GM18909 (cell line): ENCODE measurements at regions not wholly inside any gene's neighbourhood (a gene's known extent, or its start where the extent isn't known, plus 50 kb on each side); places are given as distances from the start of the nearest gene placed in this dataset.

Source experiments
- ATAC-seq: cut with Tn5 transposase; IDR thresholded peaks from one replicate; pipeline ENCODE4 v1.9.1; 2021; ENCODE audit warnings: mild to moderate bottlenecking; ENCODE audit not compliant: unreplicated experiment, poor library complexity

DNA sequence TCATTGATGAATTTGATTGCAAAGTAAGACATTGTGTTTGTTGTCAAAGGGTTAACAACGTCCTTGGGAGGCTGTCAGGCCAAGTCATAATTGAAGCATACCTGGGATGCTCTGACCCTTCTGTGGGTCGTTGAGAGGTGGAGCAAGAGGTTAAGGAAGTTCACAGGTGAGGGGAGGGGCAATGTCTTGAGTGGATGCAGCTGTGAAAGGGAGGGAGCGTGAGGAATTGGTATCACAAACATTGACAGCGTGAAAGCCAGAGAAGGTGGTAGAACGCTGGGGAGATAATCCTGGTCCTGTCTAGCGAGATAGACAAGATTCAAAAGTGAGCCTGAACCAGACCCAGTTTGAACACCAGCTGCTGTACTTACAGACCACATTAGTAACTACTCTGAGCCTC is 79.4 kb downstream of the HES1 start:
- ATAC-seq, result no peak

DNA sequence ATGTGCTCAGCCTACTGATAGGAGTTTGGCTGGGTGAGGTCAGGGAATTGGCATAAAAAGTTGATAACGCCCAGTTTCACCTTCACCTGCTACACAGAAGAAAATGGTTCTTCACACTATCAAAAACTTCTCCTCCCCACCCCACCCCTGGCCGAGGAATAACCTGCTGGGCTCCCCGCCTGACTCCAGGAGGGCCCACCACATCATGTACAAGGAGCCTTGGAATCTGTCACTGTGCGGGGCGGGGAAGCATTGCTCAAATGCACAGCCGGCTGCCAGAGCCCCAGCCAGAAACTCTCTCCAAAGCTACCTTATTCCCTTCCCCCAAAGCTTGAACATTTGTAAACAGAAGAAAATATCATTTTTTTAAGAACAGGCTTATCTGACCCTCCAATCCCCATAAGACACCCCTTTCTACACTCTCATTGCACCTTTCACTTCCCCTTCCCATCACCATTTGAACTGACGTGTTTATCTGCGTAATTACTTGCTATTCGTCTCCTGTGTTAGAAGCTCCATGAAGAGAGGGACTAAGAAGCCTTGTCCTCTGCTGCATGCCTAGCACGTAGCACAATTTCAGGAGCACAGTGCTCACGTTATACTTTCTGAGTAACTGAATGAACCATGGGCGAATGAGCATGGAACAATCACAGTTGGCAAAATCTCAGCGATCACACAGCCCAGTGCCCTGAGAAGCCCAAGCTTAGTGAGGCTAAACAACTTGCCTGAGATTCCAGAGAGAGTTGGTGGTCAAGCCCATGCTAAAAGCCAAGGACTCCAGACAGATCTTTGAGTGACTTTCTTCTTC is 82.9 kb downstream of the HES1 start:
- ATAC-seq, result no peak

DNA sequence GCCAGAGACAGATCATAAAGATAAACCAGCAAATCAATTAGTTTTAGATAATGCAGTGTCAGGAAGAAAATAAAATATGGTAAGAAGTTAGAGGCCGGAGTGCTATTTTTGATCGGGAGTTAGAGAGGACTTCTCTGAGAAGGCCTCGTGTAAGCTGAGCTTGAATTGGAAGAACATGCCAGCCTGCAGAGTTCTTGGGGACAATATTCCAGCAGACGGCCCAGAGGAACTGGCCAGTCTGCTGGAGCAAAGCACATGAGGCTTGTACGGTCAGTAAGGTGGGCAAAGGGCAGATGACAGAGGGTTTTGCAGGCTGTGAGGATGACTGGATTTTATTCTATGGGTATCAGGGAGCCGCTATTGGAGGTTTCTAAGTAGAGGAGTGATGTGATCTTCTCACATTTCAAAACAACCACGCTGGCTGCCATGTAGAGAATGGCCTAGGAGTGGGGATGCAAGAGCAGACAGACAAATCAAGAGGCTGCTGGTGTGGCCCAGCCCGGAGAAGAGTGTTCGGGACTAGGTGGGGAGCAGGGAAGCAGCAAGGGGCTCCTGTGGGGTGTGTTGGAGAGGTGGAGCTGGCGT is 84.0 kb downstream of the HES1 start:
- no peak for ATAC-seq

DNA sequence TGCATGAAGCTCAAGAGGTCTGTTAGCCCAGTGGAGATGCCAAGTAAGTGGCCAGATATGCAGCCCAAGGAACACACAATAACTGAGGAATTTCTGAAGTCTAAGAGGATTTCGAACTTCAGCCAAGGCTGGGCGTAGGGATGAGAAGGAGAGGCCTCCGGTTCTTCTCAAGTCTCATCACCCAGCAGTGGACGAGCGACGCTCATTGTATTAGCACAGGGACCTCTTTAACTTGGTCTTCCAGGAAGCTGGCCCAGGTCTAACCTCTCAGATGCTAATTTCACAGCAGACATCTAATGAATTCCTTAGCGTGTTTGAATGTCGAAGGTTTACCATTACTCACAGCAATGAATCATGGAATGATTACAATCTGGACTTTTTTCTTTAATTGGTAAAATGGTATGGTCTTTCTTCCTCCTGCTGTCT is 85.0 kb downstream of the HES1 start:
- ATAC-seq, result no peak

DNA sequence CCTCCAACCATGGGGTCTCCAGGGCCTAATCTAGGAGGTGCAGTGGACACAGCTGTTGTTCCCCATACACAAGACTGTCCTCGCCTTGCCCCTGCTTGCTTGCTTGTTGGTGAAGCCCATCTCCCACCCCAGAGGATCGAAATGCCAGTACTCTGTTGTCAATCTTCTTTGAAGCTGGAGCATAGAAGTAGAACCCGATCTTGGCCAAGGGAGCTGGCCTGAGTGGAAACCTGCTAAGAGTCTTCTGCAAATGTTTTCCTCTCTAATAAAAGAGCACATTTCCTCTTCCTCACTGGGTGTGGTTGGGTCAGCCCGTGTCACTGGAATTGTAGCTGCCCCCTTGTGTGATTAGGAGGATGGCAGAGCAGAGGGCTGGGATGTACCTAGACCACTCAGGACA is 85.4 kb downstream of the HES1 start:
- no peak for ATAC-seq

DNA sequence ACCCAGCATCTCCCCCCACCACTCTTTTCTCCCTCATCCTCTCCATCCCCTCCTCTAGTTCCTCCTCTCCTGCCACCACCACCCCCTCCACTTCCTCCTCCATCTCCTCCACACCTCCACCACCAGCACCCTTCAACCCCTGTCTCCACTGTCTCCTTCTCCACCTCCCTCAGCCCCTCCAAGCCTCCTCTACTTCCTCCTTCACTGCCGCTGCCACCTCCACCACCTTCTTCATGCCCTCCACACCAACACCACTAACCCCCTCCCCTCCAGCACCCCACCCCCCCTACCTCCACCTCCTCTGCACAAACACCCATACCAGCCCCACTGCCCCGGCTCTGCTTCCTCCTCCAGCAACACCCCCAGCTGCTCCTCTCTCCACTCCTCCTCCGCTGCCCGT is 88.0 kb downstream of the HES1 start:
- ATAC-seq, result no peak

DNA sequence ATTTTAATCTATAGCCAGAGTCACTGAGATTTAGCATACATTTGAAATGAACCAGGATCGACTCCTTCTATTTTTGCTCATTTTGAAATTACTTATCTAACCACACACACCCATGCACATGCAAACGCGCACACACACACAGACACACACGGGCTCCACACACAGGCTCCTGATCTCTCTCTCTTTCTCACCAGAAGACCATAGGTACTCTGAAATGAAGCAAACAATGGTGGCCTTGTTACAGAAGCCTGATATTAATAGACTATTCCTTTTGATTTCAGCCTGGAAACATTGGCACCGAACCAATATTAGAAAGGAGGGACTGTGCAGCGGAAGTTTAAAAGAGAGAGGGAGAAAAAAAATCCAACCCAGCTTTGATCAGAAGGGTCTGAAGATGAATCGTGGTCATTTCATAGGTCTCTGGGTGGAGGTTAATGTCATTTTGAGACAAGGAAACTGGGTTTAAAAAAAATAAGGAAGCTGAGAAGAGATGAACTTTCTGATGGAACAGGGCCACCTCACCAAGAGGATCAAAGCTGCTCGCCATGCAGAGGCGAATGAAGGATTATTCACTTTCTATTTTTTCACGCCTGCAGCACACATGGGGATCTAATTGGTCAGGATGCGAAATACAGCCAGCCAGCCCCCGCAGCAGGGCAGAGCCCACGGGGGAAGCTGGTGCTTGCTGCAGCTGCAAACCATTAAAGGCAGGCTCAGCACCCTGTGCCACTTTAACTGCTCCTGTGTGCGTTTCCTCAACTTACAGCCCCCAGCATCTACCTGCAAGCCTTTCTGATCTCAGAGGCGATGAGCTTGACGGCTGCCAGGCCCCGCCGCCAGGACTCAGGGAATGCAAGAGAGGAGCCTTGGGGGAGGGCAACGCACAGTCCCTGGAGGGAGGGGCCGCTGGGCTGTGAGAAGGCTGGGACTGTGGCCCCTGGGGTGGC is 88.8 kb downstream of the HES1 start:
- ATAC-seq, result no peak

DNA sequence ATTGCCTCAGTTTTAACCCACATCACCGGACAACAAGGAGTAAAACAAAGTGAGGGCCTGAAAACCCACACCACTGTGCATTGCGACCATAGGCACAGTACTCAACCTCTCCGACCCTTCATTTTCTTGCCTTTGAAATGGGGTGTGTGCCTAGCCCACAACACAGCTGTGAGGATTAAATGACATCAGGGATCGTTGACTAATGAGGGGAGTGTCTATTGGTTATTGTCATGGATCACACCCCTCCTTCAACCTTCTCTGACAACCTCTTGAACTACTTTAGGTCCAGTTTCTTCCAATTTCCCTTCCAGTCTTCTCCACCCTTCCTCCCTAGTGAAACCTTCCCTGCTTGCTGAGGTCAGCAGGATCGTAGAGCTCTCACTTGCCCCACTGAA is 89.5 kb downstream of the HES1 start:
- ATAC-seq, result no peak

DNA sequence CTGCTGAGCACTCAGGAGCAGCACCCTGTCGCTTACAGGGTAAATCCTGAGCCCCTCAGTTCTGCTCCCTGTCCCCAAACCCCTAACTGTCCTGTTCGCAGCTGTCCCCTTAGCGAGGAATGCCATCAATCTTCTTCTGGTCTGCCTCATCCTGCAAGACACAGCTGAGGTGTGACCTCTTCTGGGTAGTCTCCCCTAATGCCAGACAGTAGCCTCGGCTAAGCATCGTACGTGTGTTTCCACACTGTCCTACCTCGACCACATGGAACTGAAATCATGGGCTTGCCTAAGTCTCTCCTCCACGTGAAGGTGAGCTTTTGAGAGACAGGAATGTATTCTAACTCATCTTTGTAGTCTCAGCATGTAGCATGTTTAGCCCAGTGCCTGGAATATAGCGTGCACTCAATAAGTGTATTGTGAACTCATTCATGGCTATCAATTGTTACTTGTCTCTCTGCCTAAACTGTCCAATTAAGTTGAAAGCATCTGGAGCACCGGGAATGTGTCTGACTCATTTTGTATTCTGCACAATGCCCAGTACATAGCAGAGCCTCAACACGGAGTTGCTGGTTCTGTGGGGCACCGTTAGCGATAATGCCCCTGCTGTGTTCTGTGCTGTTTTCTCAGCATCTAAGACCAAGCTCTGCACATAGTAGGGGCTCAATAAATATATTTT is 90.2 kb downstream of the HES1 start:
- ATAC-seq, result no peak

DNA sequence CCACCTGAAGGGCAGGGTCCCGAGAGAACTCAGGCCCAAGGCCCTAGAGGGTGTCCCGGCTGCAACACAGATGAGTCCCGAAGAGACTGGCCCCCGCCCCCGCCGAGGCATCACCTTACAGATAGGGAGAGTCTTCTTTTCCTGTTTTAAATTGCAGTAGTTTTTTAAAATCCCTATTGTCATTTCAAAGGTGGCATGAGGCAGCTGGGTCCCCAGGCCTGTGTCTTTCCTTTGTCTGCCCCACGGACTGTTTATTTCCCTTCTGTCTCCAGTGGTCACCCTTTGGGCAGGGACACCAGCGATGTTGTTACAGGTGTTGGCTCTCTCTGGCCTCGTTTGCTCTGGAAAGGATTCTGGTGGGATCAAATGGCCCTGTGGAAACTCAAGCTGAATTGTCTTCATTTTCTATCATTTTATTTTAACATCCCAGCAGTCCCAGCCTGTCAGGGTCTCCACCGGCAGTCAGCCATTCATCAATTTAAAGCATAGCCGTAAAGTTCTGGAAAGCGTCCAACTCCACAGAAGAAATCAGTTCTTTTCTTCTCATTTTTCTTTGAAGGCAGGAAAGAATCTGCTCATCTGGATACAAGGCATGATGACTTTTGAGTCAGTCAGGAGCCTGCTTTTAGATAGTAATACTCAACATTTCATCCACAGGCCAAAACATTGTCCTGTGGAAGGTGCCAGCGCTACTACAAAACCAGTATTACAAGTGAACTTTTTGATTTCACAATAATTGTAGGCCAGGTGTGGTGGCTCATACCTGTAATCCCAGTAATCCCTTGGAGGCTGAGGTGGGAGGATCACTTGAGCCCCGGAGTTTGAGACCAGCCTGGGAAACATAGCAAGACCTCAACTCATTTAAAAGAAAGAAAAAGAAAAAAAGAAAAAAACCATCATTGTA is 96.2 kb downstream of the HES1 start:
- ATAC-seq, result no peak

DNA sequence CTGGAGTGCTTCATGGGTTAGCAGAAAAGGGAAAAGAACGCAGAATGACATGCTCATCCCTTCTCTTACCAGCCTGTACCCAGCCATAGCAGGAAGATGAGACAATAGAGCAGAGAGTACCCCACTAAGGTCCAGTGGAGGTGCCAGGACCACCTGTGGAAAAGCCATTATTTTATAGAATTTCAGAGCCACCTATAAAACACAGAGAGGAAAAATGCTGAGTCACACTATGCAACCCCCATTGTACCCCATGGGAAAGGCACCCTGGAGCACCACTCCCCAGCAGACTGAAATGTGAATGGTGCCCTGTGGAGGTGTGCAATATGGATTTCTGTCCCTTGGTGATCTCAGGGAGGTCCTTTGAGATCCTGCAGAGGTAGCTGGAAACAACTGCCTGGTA is 97.2 kb downstream of the HES1 start:
- no peak for ATAC-seq

DNA sequence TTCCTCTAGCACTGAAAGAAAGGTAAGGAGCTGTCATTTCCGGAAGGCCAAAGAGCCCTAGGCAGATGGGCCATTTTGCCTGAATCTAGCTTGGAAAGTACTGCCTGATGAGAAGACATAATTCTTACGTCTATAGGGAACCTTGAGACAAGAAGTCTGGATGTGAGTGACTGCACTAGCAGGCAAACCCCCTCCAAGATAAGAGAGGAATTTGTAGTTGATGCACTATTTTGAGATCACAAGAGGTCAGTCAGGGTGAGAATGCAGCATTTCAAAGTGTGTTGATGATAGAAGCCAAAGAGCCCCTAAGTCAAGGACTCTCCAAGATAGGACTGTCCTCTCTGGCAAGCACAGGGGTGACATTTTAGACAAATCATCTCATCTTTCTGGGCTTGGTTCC is 99.2 kb downstream of the HES1 start:
- no peak for ATAC-seq

DNA sequence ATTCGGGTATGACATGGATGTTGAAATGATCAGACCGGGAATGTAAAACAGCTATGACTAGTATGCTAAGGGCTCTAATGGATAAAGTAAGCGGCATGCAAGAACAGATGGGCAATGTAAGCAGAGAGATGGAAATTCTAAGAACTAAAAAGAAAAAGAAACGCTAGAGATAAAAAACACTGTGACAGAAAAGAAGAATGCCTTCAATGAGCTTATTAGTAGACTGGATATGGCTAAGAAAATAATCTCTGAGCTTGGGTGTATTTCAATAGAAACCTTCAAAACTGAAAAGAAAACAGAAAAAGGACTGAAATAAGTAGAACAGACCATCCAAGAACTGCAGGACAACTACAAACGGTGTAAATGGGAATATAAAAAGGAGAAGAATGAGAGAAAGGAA is 101.2 kb downstream of the HES1 start:
- no peak for ATAC-seq

DNA sequence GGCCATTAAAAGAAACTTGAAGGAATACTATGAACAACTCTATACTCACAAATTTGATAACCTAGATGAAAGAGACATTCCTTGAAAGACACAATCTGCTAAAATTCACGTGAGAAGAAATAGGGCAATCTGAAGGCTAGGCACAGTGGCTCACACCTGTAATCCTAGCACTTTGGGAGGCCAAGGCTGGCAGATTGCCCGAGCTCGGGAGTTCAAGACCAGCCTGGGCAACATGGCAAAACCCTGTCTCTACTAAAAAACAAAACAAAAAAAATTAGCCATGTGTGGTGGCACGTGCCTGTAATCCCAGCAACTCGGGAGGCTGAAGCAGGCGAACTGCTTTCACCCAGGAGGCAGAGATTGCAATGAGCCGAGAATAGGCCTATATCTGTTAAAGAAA is 104.8 kb downstream of the HES1 start:
- no peak for ATAC-seq

DNA sequence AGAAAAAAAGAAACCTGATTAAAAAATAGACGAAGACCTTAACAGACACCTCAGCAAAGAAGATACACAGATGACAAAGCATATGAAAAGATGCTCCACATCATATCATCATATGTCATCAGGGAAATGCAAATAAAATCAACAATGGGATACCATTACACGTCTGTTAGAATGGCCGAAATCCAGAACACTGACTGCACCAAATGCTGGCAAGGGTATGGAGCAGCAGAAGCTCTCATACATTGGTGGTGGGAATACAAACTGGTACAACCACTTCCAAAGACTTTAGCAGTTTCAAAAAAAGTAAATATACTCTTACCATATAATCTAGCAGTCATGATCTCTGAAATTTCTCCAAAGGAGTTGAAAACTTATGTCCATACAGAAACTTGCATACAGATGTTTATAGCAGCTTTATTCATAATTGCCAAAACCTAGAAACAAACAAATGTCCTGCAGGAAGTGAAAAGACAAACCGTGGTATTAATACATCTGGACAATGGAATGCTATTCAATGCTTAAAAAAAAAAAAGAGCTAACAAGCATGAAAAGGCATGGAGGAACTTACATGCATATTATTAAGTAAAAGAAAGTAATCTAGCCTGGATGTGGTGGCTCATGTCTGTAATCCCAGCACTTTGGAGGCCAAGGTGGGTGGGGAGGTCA is 107.4 kb downstream of the HES1 start:
- no peak for ATAC-seq

DNA sequence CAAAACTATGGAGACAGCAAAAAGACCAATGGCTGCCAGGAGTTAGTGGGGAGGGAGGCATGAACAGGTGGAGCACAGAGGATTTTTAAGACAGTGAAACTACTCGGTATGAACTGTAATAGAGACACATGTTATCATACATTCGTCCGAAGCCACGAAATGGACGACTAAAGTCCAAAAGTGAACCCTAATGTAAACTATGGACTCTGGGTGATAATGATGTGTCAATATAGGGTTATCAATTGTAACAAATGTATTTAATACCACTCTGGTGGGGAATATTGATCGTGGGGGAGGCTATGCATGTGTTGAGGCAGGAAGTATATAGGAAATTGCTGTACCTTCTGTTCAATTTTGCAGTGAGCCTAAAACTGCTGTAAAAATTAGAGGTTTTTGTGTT is 107.0 kb downstream of the CPN2 start:
- ATAC-seq, result no peak

DNA sequence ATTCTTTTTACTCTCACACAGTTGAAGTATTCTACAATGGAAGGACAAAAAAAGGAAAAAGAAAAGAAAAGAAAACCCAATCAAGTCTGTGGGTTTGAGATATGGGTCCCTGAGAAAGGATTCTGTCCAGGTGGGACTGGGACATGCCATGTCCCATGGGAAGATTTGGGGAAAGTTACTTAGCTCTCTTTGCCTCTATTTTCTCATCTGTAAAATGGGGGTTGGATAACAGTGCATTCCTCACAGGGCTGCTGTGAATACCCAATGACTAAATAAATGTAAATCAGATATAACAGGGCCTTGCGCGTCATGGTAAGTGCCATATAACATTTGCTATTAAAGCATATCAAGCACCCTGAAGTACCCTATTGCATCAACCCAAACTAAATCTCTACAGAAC is 105.7 kb downstream of the CPN2 start:
- no peak for ATAC-seq

DNA sequence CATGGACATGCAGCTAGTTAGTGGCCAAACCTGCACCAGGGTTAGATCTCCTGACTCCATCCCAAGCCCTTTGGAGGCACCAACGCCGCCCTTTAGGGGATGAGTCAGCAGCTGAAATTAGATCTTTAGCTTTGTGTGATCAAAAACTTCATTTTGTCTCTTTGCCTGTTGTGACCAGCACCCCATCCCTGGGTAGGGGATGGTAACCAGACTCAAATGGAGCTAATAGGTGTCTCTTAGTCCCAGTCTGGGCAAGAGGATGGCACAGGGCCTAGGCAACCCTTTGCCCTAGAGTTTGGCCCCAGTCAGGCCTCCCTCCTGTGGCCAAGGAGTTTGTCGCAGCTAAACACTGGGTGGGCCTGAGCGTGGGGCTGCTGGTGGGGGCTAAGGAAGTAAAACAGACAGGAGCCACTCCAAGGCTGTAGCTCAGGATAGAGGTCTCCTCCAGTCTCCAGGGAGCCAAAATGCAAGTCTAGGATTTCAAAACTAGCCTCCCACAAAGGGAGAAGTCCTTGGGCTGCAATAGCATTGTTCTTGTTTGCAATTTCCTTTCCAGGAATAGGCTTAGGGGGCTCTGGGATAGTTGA is 105.1 kb downstream of the CPN2 start:
- ATAC-seq, result no peak
